ENCODE measurements at regions not wholly inside any gene's neighbourhood (a gene's known extent, or its start where the extent isn't known, plus 50 kb on each side); places are given as distances from the start of the nearest gene placed in this dataset.

GRCh38 chr9:15047028-15047551 lies 136.9 kb upstream of the FREM1 start:
- no peak for DNase-seq (ENCODE audit: unreplicated experiment)
- H3K27ac Mint-ChIP-seq (ENCODE audit: low read depth, unreplicated experiment) = no peak overlapping the region
- no peaks in the 10 kb centered on the region for H3K36me3 Mint-ChIP-seq (ENCODE audit: insufficient read depth, unreplicated experiment)
- BruUV-seq (replicated peaks) = no TSS peak
- H3K27me3 Mint-ChIP-seq (ENCODE audit: insufficient read depth, unreplicated experiment) = peaks cover 68% of the 10 kb centered on the region
- ChIA-PET CTCF (interaction anchor here (0.8 kb wide), 1 partner anchor 666 kb away, joined by 3 read pairs; no protein-coding TSS in a partner anchor), POLR2A (no interaction called here)
- H3K9me3 Mint-ChIP-seq (ENCODE audit: unreplicated experiment) = no peaks in the 10 kb centered on the region
- intact Hi-C loops (cut with micrococcal nuclease) = no loop called here
- H3K4me3 Mint-ChIP-seq (ENCODE audit: unreplicated experiment) = no peak overlapping the region
- H3K4me1 Mint-ChIP-seq (ENCODE audit: insufficient read depth, unreplicated experiment) = no peaks in the 10 kb centered on the region
- no peak for TF ChIP-seq CTCF (IDR thresholded peaks at IDR 0.05; ENCODE audit: unreplicated experiment)

- POLR2A ChIA-PET = no interaction called here
- intact Hi-C loops (cut with micrococcal nuclease) = no loop called here
Measured at GRCh38 chr9:15033316-15033715, 123.1 kb upstream of the FREM1 start.

GRCh38 chr9:15032860-15033259 lies 122.6 kb upstream of the FREM1 start:
- no TSS peak for BruUV-seq (replicated peaks)
- no peak for TF ChIP-seq CTCF (IDR thresholded peaks at IDR 0.05; ENCODE audit: unreplicated experiment)
- DNase-seq (ENCODE audit: unreplicated experiment) = no peak
- H3K4me3 Mint-ChIP-seq (ENCODE audit: unreplicated experiment) = no peak overlapping the region
- H3K4me1 Mint-ChIP-seq (ENCODE audit: insufficient read depth, unreplicated experiment) = no peaks in the 10 kb centered on the region
- H3K36me3 Mint-ChIP-seq (ENCODE audit: insufficient read depth, unreplicated experiment) = no peaks in the 10 kb centered on the region
- H3K27ac Mint-ChIP-seq (ENCODE audit: low read depth, unreplicated experiment) = no peak overlapping the region
- ChIA-PET CTCF (no interaction called here), POLR2A (no interaction called here)
- peaks cover 39% of the 10 kb centered on the region for H3K27me3 Mint-ChIP-seq (ENCODE audit: insufficient read depth, unreplicated experiment)
- peaks cover 7% of the 10 kb centered on the region for H3K9me3 Mint-ChIP-seq (ENCODE audit: unreplicated experiment)
- intact Hi-C loops (cut with micrococcal nuclease) = no loop called here

More at GRCh38 chr9:15033316-15033715, 123.1 kb upstream of the FREM1 start:
- peaks cover 35% of the 10 kb centered on the region for H3K27me3 Mint-ChIP-seq (ENCODE audit: insufficient read depth, unreplicated experiment)
- H3K9me3 Mint-ChIP-seq (ENCODE audit: unreplicated experiment) = peaks cover 2% of the 10 kb centered on the region
- no TSS peak for BruUV-seq (replicated peaks)
- no peaks in the 10 kb centered on the region for H3K36me3 Mint-ChIP-seq (ENCODE audit: insufficient read depth, unreplicated experiment)
- no peak for DNase-seq (ENCODE audit: unreplicated experiment)
- no peak for TF ChIP-seq CTCF (IDR thresholded peaks at IDR 0.05; ENCODE audit: unreplicated experiment)
- no peaks in the 10 kb centered on the region for H3K4me1 Mint-ChIP-seq (ENCODE audit: insufficient read depth, unreplicated experiment)
- CTCF ChIA-PET = no interaction called here
- no peak overlapping the region for H3K27ac Mint-ChIP-seq (ENCODE audit: low read depth, unreplicated experiment)
- no peak overlapping the region for H3K4me3 Mint-ChIP-seq (ENCODE audit: unreplicated experiment)

GRCh38 chr9:15021146-15021545 lies 110.9 kb upstream of the FREM1 start:
- TF ChIP-seq CTCF (IDR thresholded peaks at IDR 0.05; ENCODE audit: unreplicated experiment) = no peak
- no peaks in the 10 kb centered on the region for H3K9me3 Mint-ChIP-seq (ENCODE audit: unreplicated experiment)
- ChIA-PET POLR2A (no interaction called here), CTCF (interaction anchor here (0.5 kb wide), 1 partner anchor 689 kb away, joined by 3 read pairs; no protein-coding TSS in a partner anchor)
- H3K36me3 Mint-ChIP-seq (ENCODE audit: insufficient read depth, unreplicated experiment) = no peaks in the 10 kb centered on the region
- H3K4me3 Mint-ChIP-seq (ENCODE audit: unreplicated experiment) = no peak overlapping the region
- no peaks in the 10 kb centered on the region for H3K4me1 Mint-ChIP-seq (ENCODE audit: insufficient read depth, unreplicated experiment)
- DNase-seq (ENCODE audit: unreplicated experiment) = no peak
- intact Hi-C loops (cut with micrococcal nuclease) = no loop called here
- peaks cover 45% of the 10 kb centered on the region for H3K27me3 Mint-ChIP-seq (ENCODE audit: insufficient read depth, unreplicated experiment)
- H3K27ac Mint-ChIP-seq (ENCODE audit: low read depth, unreplicated experiment) = no peak overlapping the region
- BruUV-seq (replicated peaks) = no TSS peak

Measured in MCF 10A (cell line).